Muscle layer of colon (tissue), 2 donors: ENCODE measurements at regions not wholly inside any gene's neighbourhood (a gene's known extent, or its start where the extent isn't known, plus 50 kb on each side); places are given as distances from the start of the nearest gene placed in this dataset.
A peak's percentile ranks its signal among the peaks of the same experiment; 100 is the strongest.

Experiments
- H3K27ac ChIP-seq: one replicate; pipeline ENCODE4 v1.7.0; 2013; ENCODE audit warnings: low read depth, mild to moderate bottlenecking, low read length, moderate library complexity
- H3K27me3 ChIP-seq, 2 donors: one replicate each; pipeline ENCODE4 v1.7.0; 2013; ENCODE audit warnings: low read length in 2 of 2, mild to moderate bottlenecking in 2 of 2; ENCODE audit not compliant: insufficient read depth in 2 of 2, control insufficient read depth in 1 of 2
- H3K36me3 ChIP-seq: one replicate; pipeline ENCODE4 v1.7.0; 2013; ENCODE audit warnings: mild to moderate bottlenecking, low read length; ENCODE audit not compliant: insufficient read depth
- H3K4me1 ChIP-seq: one replicate; pipeline ENCODE4 v1.7.0; 2013; ENCODE audit warnings: mild to moderate bottlenecking, low read length; ENCODE audit not compliant: insufficient read depth
- H3K4me3 ChIP-seq, 2 donors: one replicate each; pipeline ENCODE4 v1.7.0; 2013; ENCODE audit warnings: low read length in 2 of 2, low read depth in 1 of 2, mild to moderate bottlenecking in 1 of 2, moderate library complexity in 1 of 2
- H3K9ac ChIP-seq: one replicate; pipeline ENCODE4 v1.7.0; 2013; ENCODE audit warnings: low read length
- H3K9me3 ChIP-seq: one replicate; pipeline ENCODE4 v1.7.0; 2013; ENCODE audit warnings: mild to moderate bottlenecking, low read length
- donor health status: abdominal sarcoma.
- donor health status: Adenocarcinoma of cecum.

- Histone ChIP-seq H3K9me3 (no peaks in the 10 kb centered on the region), H3K4me1 (no peaks in the 10 kb centered on the region), H3K27ac (no peak overlapping the region), H3K36me3 (no peaks in the 10 kb centered on the region), H3K9ac (no peak overlapping the region), H3K4me3 (no peak overlapping the region), H3K27me3 (no peaks in the 10 kb centered on the region)
These were observed 284.1 kb upstream of the CDH5 start for GRCh38 chr16:66082424-66082823.

GRCh38 chr16:66081775-66082366, 284.6 kb upstream of the CDH5 start:
- Histone ChIP-seq H3K27ac (no peak overlapping the region), H3K36me3 (no peaks in the 10 kb centered on the region), H3K4me3 (no peak overlapping the region), H3K9ac (no peak overlapping the region), H3K4me1 (no peaks in the 10 kb centered on the region), H3K9me3 (no peaks in the 10 kb centered on the region), H3K27me3 (no peaks in the 10 kb centered on the region)

- Histone ChIP-seq H3K27me3 (no peaks in the 10 kb centered on the region), H3K4me1 (no peaks in the 10 kb centered on the region), H3K27ac (no peak overlapping the region)
These were observed 286.7 kb upstream of the CDH5 start for GRCh38 chr16:66079671-66080334.

DNA sequence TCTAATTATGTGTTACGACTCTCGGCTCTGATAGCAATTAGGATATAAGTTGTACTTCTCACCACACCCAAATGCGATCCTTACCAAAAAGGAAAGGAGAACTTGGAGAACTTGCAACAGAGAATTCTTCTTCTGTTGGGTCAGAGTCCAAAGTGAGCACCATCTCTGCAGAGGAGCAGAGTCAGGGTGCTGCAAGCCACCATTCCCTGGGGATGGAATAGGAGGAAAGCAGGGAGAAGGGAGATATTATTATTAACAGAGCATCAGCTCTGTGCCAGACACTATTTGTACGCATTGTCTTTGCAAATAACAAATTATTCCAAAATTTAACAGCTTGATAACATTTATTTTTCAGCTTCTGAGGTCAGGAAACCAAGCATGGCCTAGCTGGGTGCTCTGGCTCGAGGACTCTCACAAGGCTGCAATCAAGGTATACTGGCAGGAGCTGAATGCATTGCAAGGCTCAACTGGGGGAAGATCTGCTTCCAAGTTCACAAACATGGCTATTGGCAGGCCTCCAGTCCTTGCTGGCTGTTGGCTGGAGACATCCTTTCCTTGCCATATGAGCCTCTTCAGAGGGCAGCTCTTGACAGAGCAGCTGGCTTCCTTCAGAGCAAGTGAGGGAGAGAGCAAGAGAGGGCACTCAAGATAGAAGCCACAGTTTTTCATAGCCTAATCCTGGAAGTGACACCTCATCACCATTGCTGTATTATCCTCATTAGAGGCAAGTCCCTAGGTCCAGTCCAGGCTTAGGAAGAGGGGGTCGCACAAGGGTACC, 296.2 kb upstream of the CDH5 start:
- Histone ChIP-seq H3K4me1 (peaks cover 18% of the 10 kb centered on the region), H3K36me3 (no peaks in the 10 kb centered on the region), H3K27ac (peak overlapping the region; percentile 55), H3K9ac (no peak overlapping the region), H3K27me3 (no peaks in the 10 kb centered on the region), H3K9me3 (no peaks in the 10 kb centered on the region), H3K4me3 (no peak overlapping the region)

More at GRCh38 chr16:66079671-66080334, 286.7 kb upstream of the CDH5 start:
- no peak overlapping the region for H3K9ac ChIP-seq
- no peaks in the 10 kb centered on the region for H3K36me3 ChIP-seq
- H3K4me3 ChIP-seq = no peak overlapping the region
- no peaks in the 10 kb centered on the region for H3K9me3 ChIP-seq

- no peaks in the 10 kb centered on the region for H3K9me3 ChIP-seq
- H3K4me3 ChIP-seq = no peak overlapping the region
- no peaks in the 10 kb centered on the region for H3K27me3 ChIP-seq
- H3K36me3 ChIP-seq = no peaks in the 10 kb centered on the region
- no peak overlapping the region for H3K9ac ChIP-seq
- peaks cover 18% of the 10 kb centered on the region for H3K4me1 ChIP-seq
- no peak overlapping the region for H3K27ac ChIP-seq
These were observed 296.9 kb upstream of the CDH5 start for GRCh38 chr16:66069587-66069986.

- H3K27ac ChIP-seq = no peak overlapping the region
These were observed 300.1 kb upstream of the CDH5 start for GRCh38 chr16:66066404-66066803.

GRCh38 chr16:66065925-66066324, 300.6 kb upstream of the CDH5 start:
- Histone ChIP-seq H3K9me3 (no peaks in the 10 kb centered on the region), H3K9ac (no peak overlapping the region), H3K27me3 (no peaks in the 10 kb centered on the region), H3K4me1 (peaks cover 14% of the 10 kb centered on the region), H3K27ac (no peak overlapping the region), H3K36me3 (no peaks in the 10 kb centered on the region), H3K4me3 (no peak overlapping the region)

More at GRCh38 chr16:66066404-66066803, 300.1 kb upstream of the CDH5 start:
- Histone ChIP-seq H3K9ac (no peak overlapping the region), H3K9me3 (no peaks in the 10 kb centered on the region), H3K36me3 (no peaks in the 10 kb centered on the region), H3K4me1 (peaks cover 18% of the 10 kb centered on the region), H3K4me3 (no peak overlapping the region), H3K27me3 (no peaks in the 10 kb centered on the region)

DNA sequence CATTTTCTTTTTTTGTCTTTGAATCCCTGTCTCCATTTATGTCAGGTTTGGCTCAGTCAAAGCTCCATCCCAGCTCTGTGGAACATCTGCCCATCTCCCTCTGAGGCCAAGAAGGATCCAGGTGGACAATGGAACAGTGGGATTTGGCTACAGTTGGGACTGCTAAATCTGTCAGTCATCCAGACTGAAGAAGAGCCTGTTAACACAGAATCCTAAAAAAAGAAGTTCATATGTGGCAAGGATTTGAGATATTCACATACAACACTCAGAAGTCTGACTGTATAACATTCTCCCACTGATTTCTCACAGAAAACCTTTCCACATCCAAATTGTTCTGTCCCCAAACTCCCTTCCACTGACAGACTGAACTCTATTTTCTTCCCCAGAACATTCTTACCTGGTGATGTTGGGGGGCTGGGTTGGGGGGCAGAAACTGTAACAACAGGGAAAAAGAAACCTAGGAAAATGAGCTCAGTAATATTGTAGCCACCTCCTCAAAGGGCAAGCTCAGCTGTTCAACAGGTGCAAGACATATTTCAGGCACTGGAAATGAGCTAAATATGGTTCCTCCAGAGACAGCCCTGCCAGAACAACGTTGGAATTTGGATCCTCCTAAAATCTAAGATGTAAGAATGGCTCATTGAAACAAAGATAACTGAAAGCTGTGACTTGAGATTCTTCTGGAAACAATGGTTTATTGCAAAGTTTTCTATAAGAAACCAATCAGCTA, 301.5 kb upstream of the CDH5 start:
- Histone ChIP-seq H3K4me3 (no peak overlapping the region), H3K4me1 (peaks cover 4% of the 10 kb centered on the region), H3K27me3 (no peaks in the 10 kb centered on the region), H3K9me3 (no peaks in the 10 kb centered on the region), H3K36me3 (no peaks in the 10 kb centered on the region), H3K27ac (no peak overlapping the region), H3K9ac (no peak overlapping the region)

- Histone ChIP-seq H3K27me3 (no peaks in the 10 kb centered on the region), H3K4me1 (no peaks in the 10 kb centered on the region), H3K9me3 (no peaks in the 10 kb centered on the region), H3K9ac (no peak overlapping the region), H3K27ac (no peak overlapping the region), H3K36me3 (no peaks in the 10 kb centered on the region), H3K4me3 (no peak overlapping the region)
These were observed 307.7 kb upstream of the CDH5 start for GRCh38 chr16:66058832-66059231.

GRCh38 chr16:66058172-66058691, 308.3 kb upstream of the CDH5 start:
- Histone ChIP-seq H3K36me3 (no peaks in the 10 kb centered on the region), H3K4me1 (no peaks in the 10 kb centered on the region), H3K9me3 (no peaks in the 10 kb centered on the region), H3K27me3 (no peaks in the 10 kb centered on the region), H3K9ac (no peak overlapping the region), H3K4me3 (no peak overlapping the region), H3K27ac (no peak overlapping the region)

DNA sequence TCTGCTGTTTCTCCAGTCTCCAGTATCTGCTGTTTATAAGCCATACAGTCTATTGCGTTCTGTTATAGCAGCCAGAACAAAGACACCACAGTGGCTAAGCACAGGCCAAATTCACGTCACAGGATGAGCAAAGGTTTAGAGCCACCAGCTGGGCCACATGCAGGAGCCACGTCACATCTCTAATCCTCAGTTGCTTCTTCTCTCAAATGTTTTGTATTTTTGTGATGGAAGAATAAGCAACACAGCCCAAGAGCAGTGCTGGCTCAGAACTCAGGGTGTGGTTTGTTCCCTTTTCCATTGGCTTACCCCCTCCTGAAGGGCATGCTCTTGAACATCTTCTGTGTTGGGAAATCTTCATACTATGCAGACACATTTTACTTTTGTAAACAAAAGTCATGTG, 309.4 kb upstream of the CDH5 start:
- no peak overlapping the region for H3K9ac ChIP-seq
- no peaks in the 10 kb centered on the region for H3K9me3 ChIP-seq
- no peak overlapping the region for H3K4me3 ChIP-seq
- no peaks in the 10 kb centered on the region for H3K27me3 ChIP-seq
- no peaks in the 10 kb centered on the region for H3K36me3 ChIP-seq
- no peaks in the 10 kb centered on the region for H3K4me1 ChIP-seq
- H3K27ac ChIP-seq = no peak overlapping the region
